ENCODE measurements at regions not wholly inside any gene's neighbourhood (a gene's known extent, or its start where the extent isn't known, plus 50 kb on each side); places are given as distances from the start of the nearest gene placed in this dataset.

- Histone ChIP-seq H3K4me3 (no peak overlapping the region), H3K27me3 (no peaks in the 10 kb centered on the region), H3K36me3 (no peaks in the 10 kb centered on the region), H3K9me3 (no peaks in the 10 kb centered on the region), H3K27ac (no peak overlapping the region), H3K4me1 (no peaks in the 10 kb centered on the region)
- no peak for TF ChIP-seq CTCF (IDR thresholded peaks at IDR 0.05)
- no peak for DNase-seq (ENCODE audit: low spot score)
Measured at GRCh38 chr5:100004969-100005368, 530.2 kb upstream of the FAM174A start.

DNA sequence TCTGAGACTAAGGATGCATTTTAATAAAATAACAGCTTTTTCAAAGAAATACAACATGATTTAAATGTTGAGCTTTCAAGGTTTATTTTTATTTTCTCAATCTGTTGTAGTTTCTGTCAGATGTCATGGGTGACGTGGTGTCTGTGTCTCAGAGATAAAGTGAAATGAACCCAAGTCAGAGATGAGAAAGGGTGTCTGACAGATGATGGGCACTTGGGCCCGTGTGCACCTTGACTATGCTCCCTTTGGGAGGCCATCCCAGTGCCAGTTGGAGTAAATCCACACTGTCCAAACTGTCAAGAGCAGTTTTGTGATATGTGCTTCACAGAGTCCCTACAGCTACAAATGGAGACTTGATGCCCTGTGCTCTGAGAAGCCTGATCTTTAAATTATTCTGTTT is 536.9 kb upstream of the FAM174A start:
- H3K27me3 ChIP-seq = no peaks in the 10 kb centered on the region

DNA sequence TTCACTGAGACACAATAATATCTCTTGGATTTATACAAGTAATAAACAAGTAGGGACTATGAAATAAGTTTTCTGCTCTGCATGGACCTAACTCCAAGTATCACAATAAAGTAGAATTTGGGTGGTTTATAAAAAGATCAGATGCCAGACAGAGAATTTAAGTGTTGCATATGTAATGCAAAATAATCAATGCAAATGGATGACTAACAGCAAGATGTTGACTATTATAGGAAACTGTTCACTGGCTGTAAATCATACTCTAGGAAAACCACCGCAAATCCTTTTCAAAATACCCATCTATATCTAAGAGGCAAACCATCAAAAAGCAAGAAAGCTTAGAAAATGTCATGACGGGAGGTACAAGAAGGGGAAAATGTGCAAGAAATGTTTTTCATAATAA is 539.8 kb upstream of the FAM174A start:
- Histone ChIP-seq H3K4me3 (no peak overlapping the region), H3K36me3 (no peaks in the 10 kb centered on the region), H3K9me3 (no peaks in the 10 kb centered on the region), H3K27ac (no peak overlapping the region), H3K4me1 (no peaks in the 10 kb centered on the region), H3K27me3 (no peaks in the 10 kb centered on the region)
- no peak for DNase-seq (ENCODE audit: low spot score)
- TF ChIP-seq CTCF (IDR thresholded peaks at IDR 0.05) = no peak

More for the DNA sequence above, 536.9 kb upstream of the FAM174A start:
- H3K9me3 ChIP-seq = no peaks in the 10 kb centered on the region
- H3K4me3 ChIP-seq = no peak overlapping the region
- TF ChIP-seq CTCF (IDR thresholded peaks at IDR 0.05) = no peak
- H3K4me1 ChIP-seq = no peaks in the 10 kb centered on the region
- DNase-seq (ENCODE audit: low spot score) = no peak
- H3K27ac ChIP-seq = no peak overlapping the region
- no peaks in the 10 kb centered on the region for H3K36me3 ChIP-seq

DNA sequence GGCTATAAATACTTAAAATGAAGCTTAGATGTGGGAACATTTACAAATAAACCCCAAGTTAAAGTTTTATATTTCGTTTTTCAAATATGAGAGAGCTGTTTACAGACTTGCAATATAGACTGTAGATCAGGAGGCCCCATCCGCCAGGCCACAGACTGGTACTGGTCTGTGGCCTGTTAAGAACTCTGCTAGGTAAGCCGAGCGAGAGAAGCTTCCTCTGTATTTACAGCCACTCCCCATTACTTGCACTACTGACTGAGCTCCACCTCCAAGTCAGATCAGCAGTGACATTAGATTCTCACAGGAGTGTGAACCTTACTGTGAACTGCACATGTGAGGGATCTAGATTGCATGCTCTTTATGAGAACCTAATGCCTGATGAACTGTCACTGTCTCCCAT is 561.4 kb upstream of the FAM174A start:
- H3K36me3 ChIP-seq = no peaks in the 10 kb centered on the region
- no peak for DNase-seq (ENCODE audit: low spot score)
- H3K4me1 ChIP-seq = no peaks in the 10 kb centered on the region
- H3K27ac ChIP-seq = no peak overlapping the region
- TF ChIP-seq CTCF (IDR thresholded peaks at IDR 0.05) = no peak
- no peaks in the 10 kb centered on the region for H3K27me3 ChIP-seq
- no peaks in the 10 kb centered on the region for H3K9me3 ChIP-seq
- no peak overlapping the region for H3K4me3 ChIP-seq

DNA sequence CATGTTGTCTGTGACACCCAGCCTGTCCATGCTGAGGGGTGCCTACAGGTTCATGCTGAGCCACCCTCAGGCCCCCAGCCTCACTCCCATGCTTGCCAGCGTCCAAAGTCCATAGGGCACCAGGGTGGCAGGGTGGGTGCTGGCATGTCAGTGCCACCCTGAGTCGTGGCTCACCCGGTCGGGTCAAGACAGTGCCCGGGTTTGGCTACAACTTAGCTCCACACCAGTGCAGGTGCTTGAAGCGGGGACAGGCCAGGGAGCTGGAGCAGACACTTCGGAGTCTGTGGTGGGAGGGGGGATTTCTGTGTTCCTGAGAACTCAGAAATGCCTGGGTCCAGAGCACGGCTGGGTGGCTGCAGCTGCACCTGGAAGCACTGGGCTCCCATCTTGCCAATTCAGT is 579.2 kb upstream of the FAM174A start:
- TF ChIP-seq CTCF (IDR thresholded peaks at IDR 0.05) = no peak
- Histone ChIP-seq H3K9me3 (no peaks in the 10 kb centered on the region), H3K36me3 (no peaks in the 10 kb centered on the region), H3K27me3 (no peaks in the 10 kb centered on the region), H3K4me3 (no peak overlapping the region), H3K4me1 (no peaks in the 10 kb centered on the region), H3K27ac (no peak overlapping the region)
- no peak for DNase-seq (ENCODE audit: low spot score)

DNA sequence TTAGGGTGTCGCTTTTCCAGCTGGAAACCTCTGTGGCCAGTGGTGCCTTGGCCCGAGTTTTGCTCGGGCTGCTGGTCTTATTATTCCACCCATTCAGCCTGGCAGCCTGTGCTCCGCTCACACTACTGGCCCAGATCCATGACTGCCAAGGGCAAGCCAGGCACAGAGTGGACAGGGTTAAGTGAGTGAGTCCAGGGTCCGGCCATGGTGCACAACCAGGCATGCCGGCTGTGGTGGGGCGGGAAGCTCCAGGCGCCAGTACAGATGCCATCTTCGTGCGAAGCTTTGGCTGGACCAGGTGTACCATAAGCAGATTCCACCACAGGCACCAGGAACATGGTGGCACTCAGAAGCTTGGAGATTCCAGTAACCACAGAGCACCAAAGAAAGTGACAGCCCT is 580.2 kb upstream of the FAM174A start:
- no peak overlapping the region for H3K4me3 ChIP-seq
- DNase-seq (ENCODE audit: low spot score) = no peak
- H3K27me3 ChIP-seq = no peaks in the 10 kb centered on the region
- H3K27ac ChIP-seq = no peak overlapping the region
- TF ChIP-seq CTCF (IDR thresholded peaks at IDR 0.05) = no peak
- H3K4me1 ChIP-seq = no peaks in the 10 kb centered on the region
- no peaks in the 10 kb centered on the region for H3K9me3 ChIP-seq
- no peaks in the 10 kb centered on the region for H3K36me3 ChIP-seq

Data from right atrium auricular region (tissue), 2 donors.